Cerebellar cortex (tissue), 1 donor: ENCODE measurements at regions not wholly inside any gene's neighbourhood (a gene's known extent, or its start where the extent isn't known, plus 50 kb on each side); places are given as distances from the start of the nearest gene placed in this dataset.
"Not testable (repeated sequence)": the region's sequence is repeated elsewhere in the genome, so short reads cannot be mapped to it uniquely, and the experiment has no call there.

ENCODE experiments used
- DNase-seq: peaks from one replicate; pipeline ENCODE4 v3.0.0-alpha.2; 2015; ENCODE audit warnings: low spot score

DNA sequence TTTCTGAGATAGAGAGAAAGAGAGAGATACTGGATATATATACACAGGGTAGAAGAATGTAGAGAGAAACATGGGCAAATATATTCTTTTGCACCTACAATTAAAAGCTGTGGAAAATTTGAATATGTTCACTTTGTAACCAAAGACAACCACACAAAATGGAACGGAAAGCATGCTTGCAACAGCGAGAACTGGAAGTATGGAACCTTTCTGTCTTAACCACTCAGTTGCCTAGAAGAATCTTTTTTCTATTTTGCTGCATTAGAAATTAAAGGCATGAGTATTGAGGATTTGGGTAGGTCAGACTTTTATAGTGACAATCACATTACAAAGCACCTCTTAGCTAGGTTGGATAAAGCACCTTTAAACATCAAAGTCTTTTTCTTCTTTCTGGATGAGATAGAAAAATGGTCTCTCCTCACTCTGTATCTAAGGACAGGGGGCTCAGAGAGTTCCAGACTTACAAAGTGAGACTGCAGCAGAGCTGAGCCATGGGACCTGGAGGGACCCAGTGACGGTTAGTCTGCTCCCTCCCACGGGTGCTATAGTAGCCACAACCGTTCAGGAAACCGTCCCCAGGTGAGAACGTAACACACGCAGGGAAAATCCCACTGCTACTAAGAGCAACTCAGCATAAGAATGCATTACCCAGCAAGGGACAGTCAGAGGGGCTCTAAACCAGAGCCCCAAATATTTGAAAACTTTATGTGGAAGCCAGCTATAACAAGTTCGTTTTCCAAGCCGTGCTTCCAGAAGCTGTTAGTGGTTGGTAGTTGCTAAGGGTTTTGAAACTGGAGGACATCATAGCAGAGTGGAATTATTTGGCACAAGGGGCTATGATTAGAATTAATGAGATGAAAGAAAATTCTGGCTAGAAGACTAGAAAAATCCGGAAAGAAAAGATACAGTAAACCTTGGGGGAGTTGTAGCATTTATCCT lies 97.1 kb downstream of the DAD1 start:
- DNase-seq = no peak

DNA sequence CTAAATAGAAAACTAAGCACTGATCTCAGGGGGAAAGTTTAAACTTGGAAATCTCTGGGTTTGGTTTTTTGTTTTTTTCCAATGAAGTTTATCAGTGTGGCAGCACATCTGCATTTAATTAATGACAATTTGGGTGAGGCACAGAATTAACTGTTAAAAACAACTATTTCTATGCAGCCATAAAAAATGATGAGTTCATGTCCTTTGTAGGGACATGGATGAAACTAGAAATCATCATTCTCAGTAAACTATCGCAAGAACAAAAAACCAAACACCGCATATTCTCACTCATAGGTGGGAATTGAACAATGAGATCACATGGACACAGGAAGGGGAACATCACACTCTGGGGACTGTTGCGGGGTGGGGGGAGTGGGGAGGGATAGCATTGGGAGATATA lies 98.0 kb downstream of the DAD1 start:
- not testable (repeated sequence) for DNase-seq

DNA sequence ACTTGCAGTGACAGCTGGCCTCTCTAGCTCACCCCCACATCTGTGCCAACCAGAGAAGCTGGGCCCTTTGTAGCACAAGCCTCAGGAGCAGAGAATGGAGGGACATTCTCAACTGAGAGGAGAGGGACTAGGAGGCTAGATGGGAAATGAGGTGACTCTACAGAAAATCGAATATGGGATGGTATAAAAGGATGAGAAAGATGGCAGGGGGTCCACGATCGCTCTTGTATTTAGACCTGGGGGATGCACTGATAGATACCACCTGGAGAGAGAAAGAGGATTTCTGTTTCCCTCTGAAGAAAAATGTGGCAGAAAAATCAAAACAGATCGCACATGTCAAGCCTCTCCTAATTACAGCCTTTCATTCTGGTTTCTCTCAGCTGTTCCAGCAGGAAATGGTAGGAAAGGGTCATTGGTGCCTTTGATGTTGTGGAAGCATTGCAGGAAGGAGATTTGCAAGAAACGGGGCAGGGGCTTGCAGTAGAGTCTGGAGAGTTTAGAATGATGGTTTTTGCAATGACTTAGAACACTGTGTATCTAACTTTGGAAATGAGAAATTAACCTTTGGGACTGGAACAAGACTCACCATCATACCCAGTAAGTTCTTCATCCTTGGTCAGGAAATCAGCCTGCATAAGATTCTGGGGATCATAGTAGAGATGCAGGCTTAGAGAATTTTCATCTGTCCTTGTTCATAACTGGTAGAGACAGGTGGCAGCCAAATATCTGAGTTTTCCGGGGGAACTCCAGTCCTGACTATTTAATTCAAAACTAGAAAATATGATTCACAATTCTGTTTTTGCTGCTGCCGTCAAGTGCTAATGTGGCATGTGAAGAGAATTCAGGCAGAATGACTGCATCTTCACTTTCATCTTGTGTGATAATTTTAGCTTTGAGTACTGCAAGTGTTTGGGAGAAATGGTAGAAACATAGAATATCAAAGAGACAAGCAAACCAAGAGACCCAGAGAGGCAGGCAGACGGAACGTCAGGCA lies 98.8 kb downstream of the DAD1 start:
- DNase-seq = no peak

DNA sequence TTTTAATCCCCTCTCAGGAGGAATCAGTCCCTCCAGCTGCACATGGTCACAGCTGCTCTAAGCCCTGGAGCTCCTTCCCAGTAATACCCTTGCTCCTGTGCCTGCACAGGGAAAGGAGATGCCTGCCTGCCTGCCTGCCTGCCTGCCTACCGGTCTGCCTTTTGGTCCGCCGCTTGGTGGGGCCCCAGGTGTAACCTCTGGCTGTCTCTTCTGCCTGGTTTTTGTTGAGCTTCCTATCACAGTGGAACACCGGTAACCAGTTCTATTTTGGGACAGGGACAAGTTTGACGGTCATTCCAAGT lies 99.8 kb downstream of the DAD1 start:
- DNase-seq = no peak

DNA sequence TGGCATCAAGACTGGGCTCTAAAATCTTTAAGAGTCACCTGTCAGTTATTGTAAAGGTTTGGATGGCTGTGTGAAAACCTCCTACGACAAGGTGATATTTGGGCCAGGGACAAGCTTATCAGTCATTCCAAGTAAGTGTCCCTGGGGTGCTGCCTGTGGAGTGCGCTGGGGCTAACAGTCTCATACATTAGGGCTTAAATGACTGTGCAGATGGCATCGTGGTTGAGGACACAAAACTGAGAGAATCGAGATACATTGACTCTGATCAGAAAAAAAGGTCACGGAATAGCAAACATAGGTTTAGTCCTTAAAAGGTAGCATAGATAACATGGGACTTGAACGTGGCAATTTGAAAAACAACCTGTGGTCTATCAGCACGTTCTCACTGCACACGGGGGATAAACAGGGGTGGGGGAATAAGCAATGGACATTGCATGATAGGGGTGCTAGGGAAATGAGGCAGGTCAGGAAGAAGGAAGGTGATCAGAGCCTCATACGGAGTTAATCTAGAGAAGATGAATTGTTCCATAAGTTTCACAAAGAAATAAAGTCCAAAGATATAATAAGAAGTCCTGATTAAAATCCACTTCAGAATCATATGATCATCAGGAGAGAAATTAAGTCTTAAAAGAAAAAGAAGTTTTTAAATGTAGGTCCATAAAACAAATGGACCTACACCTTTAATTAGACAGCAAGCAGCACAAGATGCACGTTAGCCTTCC lies 100.3 kb downstream of the DAD1 start:
- DNase-seq = no peak

DNA sequence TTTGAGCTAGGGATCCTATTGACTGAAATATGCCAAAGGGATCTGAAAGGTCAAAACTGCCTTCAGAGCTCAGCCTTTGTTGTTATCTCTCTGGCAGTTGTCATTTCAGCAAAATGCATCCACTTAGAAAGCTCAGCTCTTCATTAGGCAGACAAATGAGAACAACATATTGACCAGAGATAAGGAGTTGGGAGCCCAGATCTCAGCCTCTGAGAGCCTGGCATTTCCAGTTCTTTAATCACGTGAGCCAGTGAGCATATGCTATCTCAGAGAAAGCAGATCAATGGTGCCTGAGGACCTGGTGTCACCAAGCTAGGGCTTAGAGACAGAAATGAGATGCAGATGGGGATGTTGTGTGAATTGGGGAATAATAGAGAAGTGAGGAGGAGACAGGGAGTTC lies 101.1 kb downstream of the DAD1 start:
- DNase-seq = no peak

DNA sequence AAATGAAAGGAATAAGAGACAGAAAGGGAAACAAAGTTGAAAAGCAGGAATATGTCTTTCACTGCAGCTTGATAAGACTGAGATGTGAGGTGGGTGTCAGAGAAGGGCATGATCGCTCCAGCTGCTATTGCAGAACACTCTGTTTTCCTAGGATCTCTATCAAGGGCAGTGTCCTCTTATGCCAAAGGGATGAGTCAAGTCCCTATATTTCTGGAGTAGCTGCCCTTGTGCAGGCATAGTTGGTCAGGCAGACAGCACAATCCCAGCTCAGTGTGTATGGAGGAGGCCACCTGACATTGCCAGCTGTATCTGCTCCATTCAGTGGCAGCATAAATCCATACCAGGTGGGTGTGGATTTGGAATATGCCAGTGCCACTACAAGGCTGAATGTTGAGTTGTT lies 101.6 kb downstream of the DAD1 start:
- no peak for DNase-seq

DNA sequence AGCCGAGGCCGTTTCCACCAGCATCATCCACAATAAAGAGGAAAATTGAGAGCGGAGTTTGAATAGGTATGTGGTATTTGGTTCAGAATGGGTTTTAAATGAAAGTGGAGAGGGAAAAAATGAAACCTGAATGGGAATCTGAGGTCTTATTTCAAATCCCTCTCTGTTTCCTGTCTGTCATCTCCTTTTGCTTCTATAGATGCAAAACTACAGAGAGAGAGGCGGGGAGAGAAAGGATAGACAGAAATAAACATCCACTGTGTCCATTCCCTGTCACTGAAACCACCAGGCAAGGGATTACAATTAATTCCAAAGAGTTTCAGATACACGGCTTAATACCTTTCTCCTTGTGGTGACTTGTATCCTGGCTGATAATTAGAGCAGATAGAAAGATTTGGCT lies 102.3 kb downstream of the DAD1 start:
- no peak for DNase-seq

DNA sequence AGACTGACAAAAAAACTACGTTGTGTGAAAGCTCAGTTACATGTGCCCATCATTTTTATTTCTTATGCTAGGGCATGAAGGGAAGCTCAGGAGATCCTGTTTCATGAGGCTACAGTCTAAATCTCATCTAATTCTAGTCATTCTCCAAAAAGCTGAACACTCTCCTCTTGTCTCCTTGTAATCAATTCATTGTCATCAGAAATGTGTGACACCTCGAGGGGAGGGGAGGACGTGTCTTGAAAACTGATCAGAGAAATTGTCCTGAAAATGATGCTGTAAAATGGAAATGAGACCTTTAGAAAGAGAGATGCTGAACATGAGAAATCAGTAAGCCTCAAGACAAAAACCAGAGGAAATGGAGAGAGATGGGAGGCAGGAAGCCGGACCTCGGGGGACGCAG lies 103.4 kb downstream of the DAD1 start:
- no peak for DNase-seq

DNA sequence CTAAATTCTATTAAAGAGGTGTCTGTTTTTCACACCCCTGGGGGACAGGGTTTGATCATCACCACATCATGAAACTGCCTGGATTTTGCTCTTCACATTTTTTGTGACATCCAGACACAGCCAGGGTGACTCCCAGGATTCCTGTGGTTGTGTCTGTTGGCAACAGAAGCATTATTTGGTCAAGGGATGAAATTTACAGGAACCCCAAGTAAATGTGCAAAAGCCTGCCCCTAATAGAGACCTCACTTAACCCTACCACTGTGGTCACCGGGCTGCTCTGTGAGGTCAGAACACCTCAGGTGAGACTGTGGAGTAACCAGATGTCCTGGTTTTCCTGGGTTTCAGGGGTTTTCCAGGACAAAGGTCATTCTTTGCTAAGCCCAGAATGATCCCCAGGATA lies 103.8 kb downstream of the DAD1 start:
- no peak for DNase-seq

DNA sequence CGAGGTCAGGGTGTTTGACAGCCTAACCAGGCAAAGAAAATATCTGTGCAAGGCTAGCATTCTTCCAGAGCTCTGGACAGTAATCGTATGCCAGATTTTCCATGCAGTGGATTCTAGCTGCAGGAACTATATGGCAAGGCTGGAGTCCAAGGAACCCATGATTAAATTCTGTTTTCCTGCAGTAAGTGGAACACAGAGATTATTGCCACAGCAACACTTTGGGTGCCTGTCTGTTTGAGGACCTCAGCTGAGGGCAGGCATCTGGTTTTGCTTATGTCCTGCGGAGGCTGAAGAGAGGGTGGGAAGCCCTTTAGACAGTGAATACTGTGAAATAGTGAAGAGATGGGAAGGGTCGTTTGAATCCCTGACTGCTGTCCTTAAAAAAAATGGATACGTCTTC lies 104.4 kb downstream of the DAD1 start:
- DNase-seq = no peak

DNA sequence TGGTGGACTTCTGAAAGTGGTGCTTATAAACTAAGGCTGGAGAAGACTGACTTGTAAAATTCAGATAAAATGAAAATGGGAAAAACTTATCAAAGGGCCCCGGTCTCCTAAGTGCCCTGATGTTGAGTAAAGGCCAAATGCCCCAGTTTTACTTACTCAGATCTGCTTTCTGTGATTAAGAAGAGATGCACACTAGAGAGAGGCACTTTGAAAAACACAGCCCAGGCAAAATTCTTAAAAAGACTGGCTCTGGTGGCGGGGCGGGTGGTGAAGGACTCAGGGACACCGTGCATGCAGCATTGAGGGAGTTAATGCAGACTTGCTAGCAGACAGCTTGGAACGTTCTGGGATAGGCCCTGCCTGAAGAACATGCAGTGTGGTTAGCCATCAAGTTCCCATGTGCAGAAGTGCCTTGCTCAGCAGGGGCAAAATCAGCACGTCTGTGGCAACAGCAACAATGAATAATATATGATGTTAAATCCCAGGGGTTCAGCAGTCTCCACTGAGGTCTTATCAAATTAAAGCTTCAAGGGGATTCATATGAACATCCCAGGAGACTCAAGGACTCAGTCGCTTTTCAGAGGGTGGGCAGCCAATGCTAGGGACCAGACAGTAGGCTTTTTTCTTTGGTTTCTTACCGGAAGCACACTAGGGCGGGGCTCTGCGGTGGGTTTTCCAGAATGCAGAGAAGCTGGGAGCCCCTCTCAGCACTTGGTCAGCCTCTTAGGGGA lies 105.0 kb downstream of the DAD1 start:
- no peak for DNase-seq

DNA sequence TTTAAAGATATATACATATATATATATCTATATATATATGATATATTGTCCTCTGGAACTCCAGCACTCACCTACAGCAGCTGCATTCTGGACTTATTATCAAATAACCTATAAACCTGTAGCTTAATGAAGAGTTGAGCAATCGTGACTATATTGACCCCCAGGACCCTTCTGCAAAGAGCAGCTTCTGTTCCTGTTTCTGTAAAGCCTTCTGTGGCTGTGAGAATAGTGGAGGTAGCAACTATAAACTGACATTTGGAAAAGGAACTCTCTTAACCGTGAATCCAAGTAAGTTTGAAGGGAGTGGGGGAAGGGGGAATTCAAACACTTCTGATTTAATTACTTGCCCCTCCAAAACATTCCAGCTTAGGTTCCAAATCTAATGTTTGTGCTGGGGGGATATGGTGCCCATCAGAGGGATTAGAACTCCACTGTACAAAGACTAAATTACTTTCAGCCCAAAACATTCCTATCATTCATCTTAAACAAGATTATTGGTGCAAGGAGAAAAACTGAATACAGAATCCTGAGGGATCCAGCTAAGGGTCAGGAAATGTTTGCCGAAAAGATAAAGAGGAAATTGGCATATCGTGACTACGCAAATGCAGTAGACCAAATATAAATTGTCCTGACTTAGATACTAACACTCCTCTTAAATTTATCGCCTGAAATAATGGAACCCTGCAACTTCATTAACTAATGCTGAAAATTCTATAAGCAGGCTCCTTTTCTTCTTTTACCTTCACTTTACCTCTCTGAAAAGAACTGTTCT lies 106.1 kb downstream of the DAD1 start:
- DNase-seq = peak; percentile 61

DNA sequence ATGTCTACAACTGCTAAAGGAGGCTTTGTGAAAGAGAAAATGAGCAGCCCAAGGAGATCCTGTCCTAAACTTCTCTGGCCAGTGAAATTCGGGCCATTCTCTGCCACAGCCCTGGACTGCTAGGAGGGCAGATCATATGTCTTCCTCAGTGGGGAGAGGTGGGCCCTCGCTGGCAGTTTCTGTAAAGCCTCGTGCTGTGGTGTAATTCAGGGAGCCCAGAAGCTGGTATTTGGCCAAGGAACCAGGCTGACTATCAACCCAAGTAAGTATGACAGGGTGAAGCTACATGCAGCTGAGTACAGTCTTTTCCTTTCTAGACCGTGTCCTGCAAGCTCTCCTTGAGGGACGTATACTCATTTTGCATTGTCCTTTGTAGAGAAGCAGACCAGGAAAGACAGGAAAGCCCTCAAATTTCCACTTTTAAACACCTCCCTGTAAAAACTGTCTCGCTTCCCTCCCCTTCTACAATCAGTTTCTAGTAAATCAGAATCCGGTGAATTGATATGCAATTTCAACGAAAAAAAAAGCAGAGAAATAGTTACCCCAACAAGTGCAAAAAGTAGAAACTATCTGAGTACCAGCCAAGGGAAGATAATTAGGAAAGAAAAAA lies 106.8 kb downstream of the DAD1 start:
- no peak for DNase-seq

DNA sequence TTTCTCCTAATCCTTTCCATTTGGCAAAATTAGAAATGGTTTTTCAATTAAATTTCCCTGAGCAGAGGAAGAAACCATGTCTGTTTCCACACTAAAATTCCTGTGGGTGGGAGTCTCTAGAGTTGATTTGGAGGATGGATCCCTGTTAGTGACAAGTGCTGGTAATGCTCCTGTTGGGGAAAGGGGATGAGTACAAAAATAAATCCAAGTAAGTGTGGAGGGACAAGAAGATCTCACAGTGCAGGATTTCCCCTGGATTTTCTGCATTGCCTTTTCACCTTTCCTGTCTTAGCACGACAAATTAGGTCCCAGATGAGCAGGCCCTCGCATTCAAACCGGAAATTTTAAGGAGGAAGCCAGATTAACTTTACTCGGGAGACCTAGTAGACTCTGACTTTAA lies 107.5 kb downstream of the DAD1 start:
- DNase-seq = peak; percentile 52

DNA sequence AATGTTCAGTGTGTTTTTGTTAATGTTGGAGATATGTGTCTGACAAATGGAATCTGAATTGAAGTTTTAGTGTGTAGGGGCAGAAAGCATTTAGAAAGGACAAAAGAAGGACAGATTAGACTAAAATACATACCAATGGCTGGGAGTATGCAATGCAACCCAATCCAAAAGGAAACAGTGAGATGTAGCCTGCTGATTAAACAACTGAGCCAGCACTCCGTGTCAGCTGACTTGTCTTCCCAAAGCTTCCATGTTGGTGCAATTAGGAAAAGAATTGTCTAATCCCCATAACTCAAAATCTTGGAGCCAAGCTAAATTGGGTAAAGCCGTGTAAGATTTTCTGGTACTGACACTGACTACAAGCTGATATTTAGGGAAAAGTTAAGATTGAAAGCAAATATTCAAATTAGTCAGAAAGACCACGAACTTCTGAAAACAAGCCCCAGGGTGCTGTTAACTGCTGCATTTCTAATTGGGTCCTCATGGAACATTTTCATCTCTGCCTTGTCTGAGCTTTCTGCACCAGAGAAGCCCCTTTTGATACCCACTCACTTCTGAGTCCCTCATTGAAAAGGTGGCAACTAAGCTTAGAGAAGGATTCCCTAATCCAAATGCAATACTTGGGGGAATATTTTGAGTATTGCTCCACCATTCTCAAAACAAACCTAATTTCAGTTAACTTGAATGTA lies 109.1 kb downstream of the DAD1 start:
- peak; percentile 73 for DNase-seq

DNA sequence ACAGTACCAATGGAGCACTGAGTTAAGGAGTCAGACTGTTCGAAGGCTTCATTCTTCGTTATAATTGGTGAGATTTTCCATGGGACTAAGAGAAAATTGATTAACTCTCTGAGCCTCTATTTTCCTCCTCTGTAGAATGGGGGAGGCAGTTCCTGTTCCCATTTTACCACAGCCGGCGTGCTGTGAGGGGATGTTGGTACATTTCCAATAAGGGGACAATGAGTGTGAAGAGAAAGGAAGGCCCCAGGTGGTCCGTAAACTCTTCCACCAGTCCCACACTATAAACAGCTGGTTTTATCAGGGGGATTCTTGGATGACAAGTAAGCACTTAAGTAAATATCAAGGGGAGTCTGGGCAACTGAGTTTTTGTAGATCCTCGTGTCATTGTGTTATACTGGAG lies 109.9 kb downstream of the DAD1 start:
- DNase-seq = peak; percentile 57

DNA sequence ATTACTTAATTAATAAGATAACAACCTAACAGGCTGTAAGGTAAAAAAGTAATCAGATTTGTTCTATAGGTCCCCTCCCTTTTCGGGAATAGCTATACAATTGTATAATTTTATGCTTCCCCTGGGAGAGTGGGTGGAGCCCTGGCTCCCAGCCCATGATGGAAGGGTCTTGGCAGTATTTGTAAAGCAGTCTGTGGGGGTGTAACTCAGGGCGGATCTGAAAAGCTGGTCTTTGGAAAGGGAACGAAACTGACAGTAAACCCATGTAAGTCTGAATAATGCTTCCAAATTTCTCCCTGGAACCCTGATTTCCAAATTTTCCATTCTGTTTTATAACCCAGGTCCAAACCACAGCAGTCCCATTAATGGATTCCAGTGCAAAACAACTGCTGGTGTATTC lies 110.4 kb downstream of the DAD1 start:
- DNase-seq = peak; percentile 56

DNA sequence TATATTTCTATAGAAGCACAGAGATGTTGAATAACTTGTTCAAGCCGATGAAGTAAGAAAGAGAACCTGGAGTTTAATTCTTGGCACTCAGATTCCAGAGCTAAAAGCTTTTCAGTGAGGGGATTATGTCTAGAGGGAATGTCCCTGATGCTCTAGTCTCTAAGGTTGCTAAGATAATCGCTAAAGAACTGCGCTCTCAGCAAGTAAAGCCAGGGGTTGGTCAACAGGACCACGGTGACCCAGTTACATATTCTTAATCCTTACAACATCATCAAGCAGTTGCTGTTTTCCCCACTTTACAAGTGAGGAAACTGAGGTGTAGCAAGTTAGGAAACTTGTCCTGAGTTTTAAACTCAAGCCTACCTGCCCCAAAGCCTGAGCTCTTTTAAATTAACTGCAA lies 110.8 kb downstream of the DAD1 start:
- no peak for DNase-seq
